GM18508 (cell line): ENCODE measurements at regions not wholly inside any gene's neighbourhood (a gene's known extent, or its start where the extent isn't known, plus 50 kb on each side); places are given as distances from the start of the nearest gene placed in this dataset.
"Not testable (repeated sequence)": the region's sequence is repeated elsewhere in the genome, so short reads cannot be mapped to it uniquely, and the experiment has no call there.

Source experiments
- ATAC-seq: cut with Tn5 transposase; IDR thresholded peaks from one replicate; pipeline ENCODE4 v1.9.1; 2021; ENCODE audit warnings: moderate number of reproducible peaks; ENCODE audit not compliant: insufficient read depth, unreplicated experiment

- not testable (repeated sequence) for ATAC-seq
Measured at GRCh38 chr12:17564630-17565029, 525.4 kb downstream of the RERGL start.

GRCh38 chr12:17550011-17550410 is 540.0 kb downstream of the RERGL start:
- no peak for ATAC-seq

- no peak for ATAC-seq
Measured at GRCh38 chr12:17540921-17541320, 549.1 kb downstream of the RERGL start.

GRCh38 chr12:17528394-17528793 is 561.6 kb downstream of the RERGL start:
- ATAC-seq, result no peak

- ATAC-seq, result no peak
Measured at GRCh38 chr12:17527021-17527420, 563.0 kb downstream of the RERGL start.

GRCh38 chr12:17511369-17511768 is 578.6 kb downstream of the RERGL start:
- no peak for ATAC-seq

- ATAC-seq, result no peak
Measured at GRCh38 chr12:17507336-17507735, 582.7 kb downstream of the RERGL start.

GRCh38 chr12:17503742-17504141 is 586.3 kb downstream of the RERGL start:
- no peak for ATAC-seq

- ATAC-seq, result no peak
Measured at GRCh38 chr12:17489452-17489851, 600.5 kb downstream of the RERGL start.

GRCh38 chr12:17478908-17479673 is 610.9 kb downstream of the RERGL start:
- no peak for ATAC-seq

- no peak for ATAC-seq
Measured at GRCh38 chr12:17470460-17470859, 619.5 kb downstream of the RERGL start.

GRCh38 chr12:17459214-17459613 is 630.8 kb downstream of the RERGL start:
- ATAC-seq, result no peak

GRCh38 chr12:17456486-17456885 is 633.5 kb downstream of the RERGL start:
- ATAC-seq, result no peak

GRCh38 chr12:17438141-17438540 is 651.9 kb downstream of the RERGL start:
- no peak for ATAC-seq

GRCh38 chr12:17416748-17417147 is 673.2 kb downstream of the RERGL start:
- ATAC-seq, result no peak

- no peak for ATAC-seq
Measured at GRCh38 chr12:17414596-17414995, 675.4 kb downstream of the RERGL start.

- no peak for ATAC-seq
Measured at GRCh38 chr12:17411662-17412061, 678.3 kb downstream of the RERGL start.

GRCh38 chr12:17388679-17389078 is 701.3 kb downstream of the RERGL start:
- ATAC-seq, result no peak

GRCh38 chr12:17383321-17383720 is 706.7 kb downstream of the RERGL start:
- ATAC-seq, result no peak

GRCh38 chr12:17381211-17381610 is 708.8 kb downstream of the RERGL start:
- ATAC-seq, result no peak

GRCh38 chr12:17372508-17372907 is 717.5 kb downstream of the RERGL start:
- ATAC-seq, result no peak

GRCh38 chr12:17371491-17372215 is 718.3 kb downstream of the RERGL start:
- ATAC-seq, result no peak
